AG10803 (cell line): ENCODE measurements at regions not wholly inside any gene's neighbourhood (a gene's known extent, or its start where the extent isn't known, plus 50 kb on each side); places are given as distances from the start of the nearest gene placed in this dataset.
"Not testable (repeated sequence)": the region's sequence is repeated elsewhere in the genome, so short reads cannot be mapped to it uniquely, and the experiment has no call there.

Experiments used
- DNase-seq: peaks from one replicate; pipeline ENCODE4 v3.0.0; 2010; ENCODE audit warnings: low read depth
- H3K4me3 ChIP-seq: 2 replicates; pipeline ENCODE4 v1.5.1; 2011; ENCODE audit warnings: mild to moderate bottlenecking, low read length, control low read depth
- TF ChIP-seq, protein P1 (sequence below): conservative IDR thresholded peaks from 2 replicates; pipeline ENCODE4 v1.5.1; 2011; ENCODE audit warnings: mild to moderate bottlenecking, low read length, control low read depth, inconsistent platforms

- no peak for DNase-seq
- TF ChIP-seq, protein P1, sequence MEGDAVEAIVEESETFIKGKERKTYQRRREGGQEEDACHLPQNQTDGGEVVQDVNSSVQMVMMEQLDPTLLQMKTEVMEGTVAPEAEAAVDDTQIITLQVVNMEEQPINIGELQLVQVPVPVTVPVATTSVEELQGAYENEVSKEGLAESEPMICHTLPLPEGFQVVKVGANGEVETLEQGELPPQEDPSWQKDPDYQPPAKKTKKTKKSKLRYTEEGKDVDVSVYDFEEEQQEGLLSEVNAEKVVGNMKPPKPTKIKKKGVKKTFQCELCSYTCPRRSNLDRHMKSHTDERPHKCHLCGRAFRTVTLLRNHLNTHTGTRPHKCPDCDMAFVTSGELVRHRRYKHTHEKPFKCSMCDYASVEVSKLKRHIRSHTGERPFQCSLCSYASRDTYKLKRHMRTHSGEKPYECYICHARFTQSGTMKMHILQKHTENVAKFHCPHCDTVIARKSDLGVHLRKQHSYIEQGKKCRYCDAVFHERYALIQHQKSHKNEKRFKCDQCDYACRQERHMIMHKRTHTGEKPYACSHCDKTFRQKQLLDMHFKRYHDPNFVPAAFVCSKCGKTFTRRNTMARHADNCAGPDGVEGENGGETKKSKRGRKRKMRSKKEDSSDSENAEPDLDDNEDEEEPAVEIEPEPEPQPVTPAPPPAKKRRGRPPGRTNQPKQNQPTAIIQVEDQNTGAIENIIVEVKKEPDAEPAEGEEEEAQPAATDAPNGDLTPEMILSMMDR = no peak
- no peak overlapping the region for H3K4me3 ChIP-seq
Observed at GRCh38 chr19:20318616-20319015, 151.6 kb downstream of the ZNF486 start.

- no peak overlapping the region for H3K4me3 ChIP-seq
- no peak for DNase-seq
- TF ChIP-seq, protein P1 = no peak
Observed at GRCh38 chr19:20315543-20315942, 148.5 kb downstream of the ZNF486 start.

DNA sequence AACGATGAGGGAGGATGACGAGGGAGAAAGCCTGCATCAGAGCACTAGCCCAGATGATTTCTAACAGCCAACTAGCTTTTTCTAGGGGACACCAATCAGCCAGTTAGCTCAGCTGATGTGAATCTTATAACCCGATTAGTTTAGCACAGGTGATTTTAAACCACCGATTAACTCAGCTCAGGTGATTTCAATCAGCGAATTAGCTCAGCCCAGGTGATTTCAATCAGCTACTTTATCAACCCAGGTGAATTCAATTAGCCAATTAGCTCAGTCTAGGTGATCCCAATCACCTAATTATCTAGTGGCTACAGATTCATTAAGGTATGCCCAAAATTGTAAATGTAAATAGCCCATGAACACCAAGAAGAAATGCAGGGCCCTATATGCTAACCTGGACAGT is 146.9 kb downstream of the ZNF486 start:
- no peak for DNase-seq
- TF ChIP-seq, protein P1 = no peak
- no peak overlapping the region for H3K4me3 ChIP-seq

DNA sequence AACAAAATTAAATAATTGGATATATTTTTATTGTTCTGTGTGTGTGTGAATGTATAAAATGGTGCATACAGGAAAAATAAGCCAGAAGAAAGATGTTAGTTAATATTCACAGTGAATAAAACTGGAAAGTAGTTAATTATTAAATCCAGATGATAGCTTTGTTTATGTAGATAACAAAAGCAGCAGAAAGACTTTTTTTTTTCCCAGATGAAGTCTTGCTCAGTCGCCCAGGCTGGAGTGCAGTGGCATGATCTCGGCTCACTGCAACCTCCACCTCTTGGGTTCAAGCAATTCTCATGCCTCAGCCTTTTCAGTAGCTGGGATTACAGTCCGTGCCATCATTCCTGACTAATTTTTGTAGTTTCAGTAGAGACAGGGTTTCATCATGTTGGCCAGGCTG is 140.1 kb downstream of the ZNF486 start:
- DNase-seq = no peak

DNA sequence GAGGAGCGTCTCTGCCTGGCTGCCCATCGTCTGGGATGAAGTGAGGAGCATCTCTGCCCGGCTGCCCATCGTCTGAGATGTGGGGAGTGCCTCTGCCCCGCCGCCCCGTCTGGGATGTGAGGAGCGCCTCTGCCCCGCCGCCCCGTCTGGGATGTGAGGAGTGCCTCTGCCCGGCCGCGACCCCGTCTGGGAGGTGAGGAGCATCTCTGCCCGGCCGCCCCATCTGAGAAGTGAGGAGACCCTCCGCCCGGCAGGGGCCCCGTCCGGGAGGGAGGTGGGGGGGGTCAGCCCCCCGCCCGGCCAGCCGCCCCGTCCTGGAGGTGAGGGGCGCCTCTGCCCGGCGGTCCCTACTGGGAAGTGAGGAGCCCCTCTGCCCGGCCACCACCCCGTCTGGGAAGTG is 129.3 kb downstream of the ZNF486 start:
- DNase-seq, H3K4me3 ChIP-seq: not testable (repeated sequence)

More for the DNA sequence above, 140.1 kb downstream of the ZNF486 start:
- TF ChIP-seq, protein P1 = no peak
- H3K4me3 ChIP-seq = no peak overlapping the region

DNA sequence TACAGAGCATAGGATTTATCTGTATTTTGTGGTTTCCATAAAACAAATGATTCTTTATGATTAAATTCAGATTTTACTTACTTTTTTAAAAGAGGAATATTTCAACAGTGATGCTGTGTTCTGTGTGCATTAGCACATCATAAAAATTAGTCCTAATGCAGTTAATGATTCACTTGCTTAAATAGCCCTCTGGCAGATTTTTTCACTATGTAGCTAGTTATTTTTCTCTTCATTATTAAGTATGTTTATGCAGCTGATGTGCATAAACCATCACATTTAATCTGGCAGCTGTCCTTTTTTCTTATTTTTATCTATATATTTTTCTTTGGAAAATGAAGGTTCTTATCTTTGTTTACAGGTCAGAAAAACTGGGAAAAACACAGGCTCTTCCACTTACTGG is 127.2 kb downstream of the ZNF486 start:
- no peak for DNase-seq
- TF ChIP-seq, protein P1 = no peak
- H3K4me3 ChIP-seq = no peak overlapping the region

GRCh38 chr19:20292520-20292919 is 125.5 kb downstream of the ZNF486 start:
- not testable (repeated sequence) for DNase-seq, H3K4me3 ChIP-seq

- TF ChIP-seq, protein P1 = no peak
- no peak for DNase-seq
- H3K4me3 ChIP-seq = no peak overlapping the region
Observed at GRCh38 chr19:20289186-20289585, 122.2 kb downstream of the ZNF486 start.
